Loucy (cell line): ENCODE measurements at regions not wholly inside any gene's neighbourhood (a gene's known extent, or its start where the extent isn't known, plus 50 kb on each side); places are given as distances from the start of the nearest gene placed in this dataset.

Experiments used
- H2AFZ ChIP-seq: fragments of 200-600 bp; sonication (generic); 2 replicates; pipeline ENCODE4 v1.6.0; 2016; ENCODE audit warnings: antibody characterized with exemption, mild to moderate bottlenecking, low read length, moderate library complexity
- H3F3A ChIP-seq: fragments of 200-600 bp; 2 replicates; pipeline ENCODE4 v1.6.0; 2016; ENCODE audit warnings: antibody characterized with exemption, low read depth, mild to moderate bottlenecking
- H3K27me3 ChIP-seq: fragments of 200-600 bp; sonication (generic); 2 replicates; pipeline ENCODE4 v1.6.1; 2014; ENCODE audit warnings: low read length, mild to moderate bottlenecking; ENCODE audit not compliant: insufficient read depth, poor library complexity, severe bottlenecking
- H3K36me3 ChIP-seq: fragments of 200-600 bp; sonication (generic); 2 replicates; pipeline ENCODE4 v1.6.1; 2016; ENCODE audit warnings: low read length; ENCODE audit not compliant: insufficient read depth
- H3K4me1 ChIP-seq: fragments of 200-600 bp; sonication (generic); 2 replicates; pipeline ENCODE4 v1.5.1; 2014; ENCODE audit warnings: low read length, mild to moderate bottlenecking; ENCODE audit not compliant: insufficient read depth, poor library complexity, severe bottlenecking
- H3K4me2 ChIP-seq: fragments of 200-600 bp; sonication (generic); 2 replicates; pipeline ENCODE4 v1.6.0; 2014; ENCODE audit warnings: antibody characterized with exemption, low read length, low read depth, mild to moderate bottlenecking; ENCODE audit not compliant: poor library complexity, severe bottlenecking
- H3K4me3 ChIP-seq: fragments of 200-600 bp; sonication (generic); 2 replicates; pipeline ENCODE4 v1.5.1; 2014; ENCODE audit warnings: low read length, mild to moderate bottlenecking, mixed read lengths; ENCODE audit not compliant: poor library complexity, severe bottlenecking
- H3K79me2 ChIP-seq: fragments of 200-600 bp; sonication (generic); 2 replicates; pipeline ENCODE4 v1.6.1; 2014; ENCODE audit warnings: low read length; ENCODE audit not compliant: insufficient read depth
- H3K9ac ChIP-seq: fragments of 200-600 bp; sonication (generic); 2 replicates; pipeline ENCODE4 v1.6.0; 2014; ENCODE audit warnings: mild to moderate bottlenecking, low read depth, low read length, moderate library complexity; ENCODE audit not compliant: poor library complexity, severe bottlenecking
- H3K9me2 ChIP-seq: fragments of 200-600 bp; sonication (generic); replicated peaks from 2 replicates; pipeline ENCODE4 v1.6.1; 2016; ENCODE audit warnings: low read depth, low read length, mixed read lengths
- H3K9me3 ChIP-seq: fragments of 200-600 bp; sonication (generic); 2 replicates; pipeline ENCODE4 v1.6.1; 2014; ENCODE audit warnings: mild to moderate bottlenecking, antibody characterized with exemption, low read length, low read depth; ENCODE audit not compliant: insufficient read depth
- H4K20me1 ChIP-seq: fragments of 200-600 bp; sonication (generic); 2 replicates; pipeline ENCODE4 v1.6.0; 2014; ENCODE audit warnings: antibody characterized with exemption, low read length, mild to moderate bottlenecking; ENCODE audit not compliant: insufficient read depth, poor library complexity, severe bottlenecking
- CTCF ChIP-seq: fragments of 200-600 bp; sonication (generic); conservative IDR thresholded peaks from 2 replicates; pipeline ENCODE4 v1.5.1; 2014; ENCODE audit warnings: mild to moderate bottlenecking, antibody characterized with exemption, low read length
- EZH2phosphoT487 ChIP-seq: fragments of 200-600 bp; IDR thresholded peaks from 2 replicates; pipeline ENCODE4 v1.6.1; 2018; ENCODE audit warnings: antibody characterized with exemption, mild to moderate bottlenecking, moderate library complexity, borderline replicate concordance

- H4K20me1 ChIP-seq, result no peaks in the 10 kb centered on the region
- H2AFZ ChIP-seq, result no peak overlapping the region
- no peaks in the 10 kb centered on the region for H3K36me3 ChIP-seq
- H3K4me1 ChIP-seq, result peaks cover 11% of the 10 kb centered on the region
- H3K9me2 ChIP-seq, result no peaks in the 10 kb centered on the region
- no peaks in the 10 kb centered on the region for H3F3A ChIP-seq
- no peak for TF ChIP-seq EZH2phosphoT487
- no peak for TF ChIP-seq CTCF
- H3K9ac ChIP-seq, result peak overlapping the region; percentile 12
- no peaks in the 10 kb centered on the region for H3K9me3 ChIP-seq
- peaks cover 10% of the 10 kb centered on the region; the same call in 1 of the 2 replicates for H3K79me2 ChIP-seq
- H3K4me3 ChIP-seq, result no peak overlapping the region
- H3K27me3 ChIP-seq, result no peaks in the 10 kb centered on the region
- H3K4me2 ChIP-seq, result no peak overlapping the region
Measured at GRCh38 chr2:64737547-64737946, 83.8 kb upstream of the SERTAD2 start.

- H3K4me3 ChIP-seq, result no peak overlapping the region
- H3K27me3 ChIP-seq, result no peaks in the 10 kb centered on the region
- H3K36me3 ChIP-seq, result no peaks in the 10 kb centered on the region
- H4K20me1 ChIP-seq, result no peaks in the 10 kb centered on the region
- H3K4me1 ChIP-seq, result peaks cover 16% of the 10 kb centered on the region
- no peaks in the 10 kb centered on the region for H3K9me2 ChIP-seq
- H3F3A ChIP-seq, result no peaks in the 10 kb centered on the region
- no peak overlapping the region for H2AFZ ChIP-seq
- no peaks in the 10 kb centered on the region for H3K9me3 ChIP-seq
- peaks cover 11% of the 10 kb centered on the region for H3K79me2 ChIP-seq
- peak overlapping the region; percentile 12 for H3K9ac ChIP-seq
- no peak for TF ChIP-seq CTCF
- no peak for TF ChIP-seq EZH2phosphoT487
- H3K4me2 ChIP-seq, result no peak overlapping the region
Measured at GRCh38 chr2:64738026-64738425, 84.3 kb upstream of the SERTAD2 start.

- Histone ChIP-seq H3K4me1 (peaks cover 42% of the 10 kb centered on the region), H3K9ac (no peak overlapping the region), H3K4me2 (peak overlapping the region; percentile 63), H3F3A (0 out of 2 replicates have a peak, but pooled peaks cover 8% of the 10 kb centered on the region), H4K20me1 (no peaks in the 10 kb centered on the region), H3K9me3 (no peaks in the 10 kb centered on the region), H3K9me2 (no peaks in the 10 kb centered on the region), H3K27me3 (no peaks in the 10 kb centered on the region), H2AFZ (no peak overlapping the region), H3K4me3 (peak overlapping the region; percentile 6), H3K36me3 (no peaks in the 10 kb centered on the region), H3K79me2 (peaks cover 44% of the 10 kb centered on the region)
- TF ChIP-seq CTCF, result no peak
- TF ChIP-seq EZH2phosphoT487, result no peak
Measured at GRCh38 chr2:64742678-64743077, 89.0 kb upstream of the SERTAD2 start.
